Fibroblast of skin of left quadriceps (primary cell): ENCODE measurements at regions not wholly inside any gene's neighbourhood (a gene's known extent, or its start where the extent isn't known, plus 50 kb on each side); places are given as distances from the start of the nearest gene placed in this dataset.
"Not testable (repeated sequence)": the region's sequence is repeated elsewhere in the genome, so short reads cannot be mapped to it uniquely, and the experiment has no call there.

Experiments
- DNase-seq, 2 experiments: peaks; one replicate each; pipeline ENCODE4 v3.0.0-alpha.2; 2013; ENCODE audit warnings: low read depth in 2 of 2

DNA sequence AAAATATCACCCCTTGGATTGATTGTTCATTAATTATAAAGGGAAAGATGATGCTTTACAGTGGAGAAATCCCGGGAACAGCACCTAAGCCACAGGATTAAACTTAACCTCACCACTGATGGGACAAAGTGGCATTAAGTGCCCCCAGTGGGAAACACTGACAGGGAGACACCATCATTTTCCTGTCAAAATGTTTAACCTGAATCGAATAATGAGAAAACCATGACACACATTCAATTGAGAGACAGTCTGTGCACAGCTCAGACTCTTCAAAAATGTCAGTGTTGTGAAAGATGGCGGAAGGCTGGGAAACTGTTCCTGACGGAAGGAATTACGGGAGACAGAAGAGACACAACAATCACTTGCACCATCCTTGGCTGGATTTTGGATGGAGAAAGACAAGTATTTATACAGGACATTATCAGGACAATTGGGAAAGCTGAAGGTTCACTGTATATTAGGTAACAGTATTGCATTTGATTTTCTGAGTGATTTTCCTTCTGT lies 111.8 kb upstream of the ASB18 start:
- no peak for DNase-seq

DNA sequence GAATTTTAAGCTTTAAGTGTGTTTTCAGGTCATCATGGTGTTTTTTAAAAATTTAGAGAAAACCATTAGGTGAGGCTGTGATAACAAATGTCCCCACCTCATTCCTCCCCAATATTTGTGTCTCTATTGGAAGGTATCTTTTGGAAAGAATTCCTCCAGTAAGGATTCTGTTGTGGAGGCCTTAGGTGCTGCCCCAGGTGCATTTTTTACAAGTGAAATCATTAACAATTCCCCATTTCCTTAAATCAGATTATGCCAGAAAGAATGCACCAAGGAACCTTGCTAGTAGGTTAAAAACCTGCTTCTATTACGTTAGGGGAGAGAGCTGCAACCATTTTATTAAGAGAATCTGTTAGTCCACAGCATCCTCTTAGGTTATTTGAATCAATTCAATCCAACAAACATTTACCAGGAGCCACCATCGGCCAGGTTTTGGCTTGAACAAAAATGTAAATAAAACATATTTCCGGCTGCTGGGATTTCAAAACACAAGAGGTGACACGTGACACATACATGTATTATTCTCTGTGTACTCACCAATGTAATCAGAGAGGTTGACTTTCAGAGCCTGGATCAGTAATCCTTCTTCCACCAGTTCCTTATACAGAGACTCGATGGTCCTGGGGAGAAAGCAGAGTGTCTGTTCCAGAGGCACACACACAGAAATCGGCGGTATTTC lies 112.5 kb upstream of the ASB18 start:
- no peak for DNase-seq

DNA sequence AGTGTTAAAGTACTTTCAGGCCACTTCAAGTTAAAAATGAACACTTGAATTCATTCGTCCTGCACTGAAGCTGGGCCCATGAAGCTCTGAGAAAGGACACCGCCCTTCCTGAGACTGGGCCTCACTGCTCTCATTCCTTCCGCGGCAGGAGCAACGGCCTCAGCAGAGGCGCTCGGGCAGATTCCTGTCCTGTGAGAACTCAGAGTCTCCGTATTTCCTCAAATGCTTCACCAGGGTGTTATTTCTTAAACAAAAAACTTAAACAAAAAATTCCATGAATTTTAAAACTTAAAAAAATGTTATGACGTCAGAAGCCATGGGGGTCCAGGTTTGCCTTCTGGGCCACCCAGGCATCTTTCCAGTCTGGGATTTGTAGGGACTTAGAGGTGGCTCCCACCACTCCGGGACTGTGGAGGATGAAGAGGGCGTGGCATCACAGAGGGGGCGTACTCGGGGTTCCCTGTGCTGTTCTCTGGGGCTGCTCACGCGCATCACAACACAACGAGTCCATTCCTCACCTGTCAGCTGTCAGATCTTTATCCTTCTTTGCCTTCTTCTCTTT lies 115.9 kb upstream of the ASB18 start:
- DNase-seq, result no peak

DNA sequence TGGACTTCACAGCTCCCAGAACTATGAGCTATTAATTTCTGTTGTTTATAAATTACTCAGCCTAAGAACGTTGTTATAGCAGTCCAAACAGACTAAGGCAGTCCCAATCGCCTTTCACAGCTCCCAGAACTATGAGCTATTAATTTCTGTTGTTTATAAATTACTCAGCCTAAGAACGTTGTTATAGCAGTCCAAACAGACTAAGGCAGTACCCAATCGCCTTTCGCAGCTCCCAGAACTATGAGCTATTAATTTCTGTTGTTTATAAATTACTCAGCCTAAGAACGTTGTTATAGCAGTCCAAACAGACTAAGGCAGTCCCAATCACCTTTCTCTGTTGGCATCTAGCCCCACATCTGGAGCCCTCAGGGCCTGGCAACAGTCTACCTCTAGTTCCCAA lies 117.0 kb upstream of the ASB18 start:
- not testable (repeated sequence) for DNase-seq

DNA sequence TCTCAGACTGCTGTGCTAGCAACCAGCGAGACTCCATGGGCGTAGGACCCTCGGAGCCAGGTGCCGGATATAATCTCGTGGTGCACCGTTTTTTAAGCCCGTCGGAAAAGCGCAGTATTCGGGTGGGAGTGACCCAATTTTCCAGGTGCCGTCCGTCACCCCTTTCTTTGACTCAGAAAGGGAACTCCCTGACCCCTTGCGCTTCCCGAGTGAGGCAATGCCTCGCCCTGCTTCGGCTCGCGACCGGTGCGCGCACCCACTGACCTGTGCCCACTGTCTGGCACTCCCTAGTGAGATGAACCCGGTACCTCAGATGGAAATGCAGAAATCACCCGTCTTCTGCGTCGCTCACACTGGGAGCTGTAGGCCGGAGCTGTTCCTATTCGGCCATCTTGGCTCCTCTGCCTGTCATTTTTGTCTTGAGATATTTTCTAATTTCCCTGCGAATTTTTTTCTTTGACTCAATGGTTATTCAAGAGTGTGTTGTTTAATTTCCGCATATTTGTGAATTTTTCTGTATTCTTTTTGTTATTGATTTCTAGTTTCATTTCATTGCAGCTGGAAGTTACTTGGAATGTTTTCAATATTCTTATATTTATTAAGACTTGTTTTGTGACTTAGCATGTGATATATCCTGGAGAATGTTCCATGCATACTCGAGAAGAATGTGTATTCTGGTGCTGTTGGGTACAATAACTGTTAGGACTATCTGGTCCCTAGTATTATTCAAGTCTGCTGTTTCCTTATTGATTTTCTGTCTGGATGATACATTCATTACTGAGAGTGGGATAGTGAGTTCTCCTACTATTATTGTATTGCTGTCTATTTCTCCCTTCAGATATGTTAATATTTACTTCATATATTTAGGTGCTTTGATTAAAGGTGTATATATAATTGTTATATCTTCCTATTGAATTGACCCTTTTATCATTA lies 125.3 kb upstream of the ASB18 start:
- not testable (repeated sequence) for DNase-seq

DNA sequence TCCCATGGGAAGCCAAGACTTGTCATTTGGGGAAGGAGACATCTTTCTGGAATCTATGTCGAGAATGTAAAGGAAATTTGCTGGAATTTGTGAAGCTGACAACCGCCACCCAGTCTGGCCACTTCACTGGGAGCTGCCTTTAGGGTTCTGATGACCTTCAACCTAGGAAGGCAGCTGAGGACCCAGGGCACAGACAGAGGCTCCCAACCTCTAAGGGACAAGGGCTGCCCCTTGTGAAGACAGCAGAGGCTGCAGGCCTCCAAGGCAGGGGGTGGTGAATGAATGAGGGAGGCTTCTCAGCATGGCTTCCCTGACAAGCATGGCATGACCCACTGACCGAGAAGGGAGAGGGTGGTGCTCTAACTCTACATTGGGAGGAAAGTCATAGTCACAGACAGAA lies 128.9 kb upstream of the ASB18 start:
- DNase-seq, result no peak

DNA sequence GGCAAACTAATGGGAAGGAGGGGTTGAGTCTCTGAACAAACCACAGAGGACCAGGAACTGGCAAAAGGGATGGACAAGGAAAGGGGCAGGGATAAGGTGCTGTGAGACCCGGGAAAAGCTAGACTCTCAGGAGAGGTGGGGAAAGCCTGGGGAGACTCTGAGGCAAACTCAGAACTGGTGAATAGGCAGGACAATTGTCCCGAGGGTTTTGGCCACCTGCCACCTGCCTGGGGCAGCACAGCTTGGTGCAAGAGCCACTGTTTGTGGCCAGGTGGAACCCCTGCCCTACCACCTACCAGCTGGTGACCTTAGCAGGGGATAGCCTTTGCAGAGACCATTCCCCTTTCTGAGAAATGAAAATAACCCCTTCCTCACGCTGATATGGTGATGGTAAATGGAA lies 129.4 kb upstream of the ASB18 start:
- no peak for DNase-seq

DNA sequence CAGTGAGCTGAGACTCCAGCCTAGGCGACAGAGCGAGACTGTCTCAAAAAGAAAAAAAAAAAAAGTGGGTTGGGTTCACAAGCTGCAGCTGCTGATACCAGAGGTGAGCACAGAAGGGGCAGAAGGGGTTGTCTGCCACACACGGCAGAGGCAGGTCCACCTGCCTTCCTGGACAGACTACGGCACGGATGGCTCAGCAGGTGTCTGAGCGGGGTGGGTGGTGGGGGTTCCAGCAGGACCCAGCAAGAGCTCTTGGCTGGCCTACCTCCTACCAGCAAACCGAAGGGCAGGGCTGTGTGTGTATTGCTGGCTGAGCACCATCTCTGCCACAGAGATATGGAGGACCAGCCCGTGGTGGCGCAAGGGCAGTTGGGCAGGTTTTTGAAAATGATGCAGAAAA lies 130.4 kb upstream of the ASB18 start:
- DNase-seq, result no peak

DNA sequence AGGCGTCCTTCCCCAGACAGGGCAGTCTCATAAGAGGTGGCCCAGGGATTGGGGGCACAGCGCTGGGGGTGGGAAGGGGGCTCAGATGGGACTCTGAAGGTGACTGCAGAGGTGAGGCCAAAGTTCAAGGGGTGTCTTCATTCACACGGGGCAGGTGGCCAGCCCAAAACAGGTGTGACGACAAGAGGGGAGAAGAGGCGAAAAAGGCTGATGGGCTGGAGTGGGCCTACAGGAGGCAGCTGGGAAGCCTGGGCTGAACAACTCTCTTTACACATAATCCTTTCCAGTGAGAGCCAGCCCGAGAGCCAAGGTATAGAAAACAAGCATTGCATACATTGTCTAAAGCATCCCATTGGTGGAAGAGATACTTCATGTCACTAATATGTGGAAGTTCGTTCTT lies 130.9 kb upstream of the ASB18 start:
- no peak for DNase-seq

DNA sequence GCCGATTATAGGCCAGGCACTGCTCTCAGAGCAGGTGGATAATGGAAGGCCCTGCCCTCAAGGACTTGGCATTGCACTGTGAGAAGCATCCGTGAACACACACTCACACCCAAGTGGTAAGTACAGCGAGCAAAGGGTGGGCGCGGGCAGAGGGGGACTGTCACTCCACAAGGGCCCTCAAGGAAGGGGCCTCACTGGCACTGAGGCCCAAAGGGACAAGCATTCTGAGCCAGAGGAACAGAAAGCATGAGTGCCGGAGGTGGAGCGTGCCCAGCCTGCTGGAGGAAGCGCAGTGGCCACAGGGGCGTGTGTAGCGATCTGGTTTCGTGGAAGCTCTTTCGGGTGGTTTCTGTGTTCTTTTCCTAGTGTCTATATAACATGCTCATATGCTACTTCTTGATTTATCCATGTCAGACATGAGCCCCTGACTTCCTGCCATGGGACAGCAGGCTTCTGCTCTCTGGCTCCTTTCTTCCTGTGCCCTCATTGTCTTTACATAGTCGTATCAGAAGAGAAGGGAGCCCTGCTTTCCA lies 132.7 kb upstream of the ASB18 start:
- DNase-seq, result no peak

DNA sequence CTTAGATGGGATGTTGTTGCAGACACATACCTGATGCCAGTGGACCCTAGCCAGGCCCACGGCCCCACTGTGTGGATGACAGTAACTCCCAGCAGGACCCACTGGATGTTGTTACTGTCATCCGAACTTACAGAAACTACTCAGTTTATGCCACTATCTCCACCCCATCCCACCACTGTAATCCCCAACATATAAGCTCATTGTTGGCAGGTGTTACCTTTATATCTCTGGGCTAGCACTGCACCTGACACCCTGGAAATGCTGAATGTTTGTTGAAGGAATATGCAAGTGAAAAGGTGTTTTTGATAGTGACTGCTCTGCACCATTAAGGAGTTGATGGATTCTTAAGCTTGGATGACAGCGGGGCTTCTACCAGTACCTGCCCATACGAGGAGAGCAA lies 133.5 kb upstream of the ASB18 start:
- DNase-seq, result no peak

DNA sequence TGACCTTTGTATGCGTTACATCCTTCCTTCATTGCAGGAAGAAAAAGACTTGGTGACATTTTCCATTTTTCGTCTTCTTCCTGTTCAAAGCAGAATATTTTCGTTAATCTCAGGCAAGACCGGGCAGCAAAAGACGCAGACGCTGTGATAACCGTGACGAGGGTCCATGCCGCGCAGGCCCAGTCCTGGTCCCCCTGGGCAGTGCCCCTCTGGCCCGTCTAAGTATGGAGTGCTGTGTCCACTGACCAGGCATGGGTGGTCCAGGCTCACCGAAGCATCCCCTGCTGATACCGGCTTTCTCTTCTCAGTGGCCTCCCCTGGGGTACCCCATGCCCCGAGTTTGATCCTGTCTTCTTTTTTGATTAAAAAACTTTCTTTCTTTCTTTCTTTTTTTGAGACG lies 135.2 kb upstream of the ASB18 start:
- DNase-seq, result no peak

DNA sequence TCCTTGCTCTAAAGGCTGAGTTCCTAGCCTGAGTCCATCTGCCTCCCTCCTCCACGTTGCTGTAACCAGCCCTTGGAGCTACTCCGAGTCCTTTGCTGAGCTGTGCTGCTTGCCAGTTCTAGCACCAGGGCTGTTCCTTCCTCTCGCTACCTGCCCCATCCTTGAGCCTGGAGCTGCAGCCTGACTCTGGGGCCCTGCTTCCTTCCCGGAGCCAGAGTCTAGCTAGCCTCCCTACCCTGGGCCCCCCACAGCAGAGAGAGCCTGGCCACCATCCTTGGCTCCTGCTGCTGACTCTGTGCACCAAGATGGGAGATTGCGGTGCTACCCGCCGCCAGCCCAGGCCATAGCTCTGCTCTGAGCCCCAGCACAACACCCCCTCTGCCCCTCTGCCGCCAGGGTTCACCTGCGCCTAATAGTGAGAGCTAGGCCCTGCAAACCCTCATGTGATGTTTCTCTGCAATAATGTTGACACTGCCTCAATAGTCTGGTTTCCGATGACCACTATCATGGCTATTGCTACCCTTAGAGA lies 135.9 kb upstream of the ASB18 start:
- DNase-seq, result no peak

DNA sequence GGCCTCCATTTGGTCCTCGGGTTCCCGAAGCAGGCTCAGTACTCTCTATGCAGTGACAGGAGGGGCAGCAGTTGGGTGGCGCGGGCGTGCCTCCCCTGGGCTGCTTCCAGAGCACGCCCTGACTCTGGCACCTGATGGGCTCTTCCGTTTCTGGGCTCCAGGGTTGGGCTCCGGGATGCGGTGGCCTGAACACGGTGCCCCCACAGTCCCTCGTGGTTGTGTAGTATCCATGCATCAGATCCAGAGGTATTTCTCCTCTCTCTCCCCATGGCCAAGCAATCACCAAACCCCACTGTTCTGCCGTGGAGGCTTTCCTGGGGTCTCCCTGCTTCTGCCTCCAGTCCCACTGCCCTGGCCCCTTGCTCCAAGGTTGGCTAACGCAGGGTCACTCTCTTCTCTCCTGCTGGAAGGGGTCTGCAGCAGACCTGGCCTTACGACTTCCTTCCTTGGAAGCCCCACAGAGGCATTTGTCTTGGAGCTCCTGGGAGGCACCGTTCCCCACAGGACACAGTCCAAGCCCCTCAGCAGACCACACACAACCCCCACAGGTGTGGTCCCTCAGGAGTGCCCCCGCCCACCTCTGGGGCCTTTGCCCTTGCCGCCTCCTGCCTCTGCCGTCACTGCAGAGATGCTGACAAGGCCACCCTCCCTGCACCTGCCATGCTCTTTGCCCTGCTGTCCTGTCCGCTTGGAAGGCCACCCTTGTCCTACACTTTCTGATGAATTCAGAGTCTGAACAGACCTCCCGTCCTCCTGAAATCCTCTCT lies 136.6 kb upstream of the ASB18 start:
- DNase-seq, result no peak

DNA sequence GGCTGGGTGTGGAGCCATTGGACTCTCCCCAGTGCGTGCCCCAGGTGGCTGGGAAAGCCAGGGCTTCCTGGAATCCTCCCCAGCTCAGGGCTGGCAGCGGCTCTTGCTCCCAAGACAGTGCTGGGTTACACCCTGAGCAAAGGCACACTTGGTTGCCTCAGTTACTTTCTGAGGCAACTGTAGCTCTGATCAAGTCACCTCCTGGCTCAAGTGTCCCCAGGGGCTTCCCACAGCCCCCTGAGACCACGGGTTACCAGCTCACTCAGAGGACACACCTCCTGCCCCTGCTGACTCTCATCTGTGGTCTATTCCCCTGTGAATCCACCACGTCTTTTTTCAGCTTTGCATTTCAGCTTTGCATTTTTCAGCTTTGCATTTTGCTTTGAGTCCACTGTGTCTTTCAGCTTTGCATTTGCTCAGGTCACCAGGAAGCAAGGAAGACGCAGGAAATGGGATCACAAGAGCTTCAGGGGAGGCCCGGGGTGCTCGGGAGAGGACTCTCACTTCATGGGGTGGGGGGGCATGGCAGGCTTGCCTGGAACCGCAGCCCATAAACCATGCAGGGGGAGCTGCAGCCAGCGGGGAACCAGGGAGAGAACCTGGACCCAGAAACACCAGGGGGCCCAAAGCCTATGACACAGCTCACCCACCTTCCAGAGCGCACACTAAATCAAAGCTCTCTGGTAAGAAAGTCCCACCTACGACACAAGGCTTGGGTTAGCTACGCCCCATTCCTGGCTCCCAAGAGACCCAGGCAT lies 138.0 kb upstream of the ASB18 start:
- no peak for DNase-seq

DNA sequence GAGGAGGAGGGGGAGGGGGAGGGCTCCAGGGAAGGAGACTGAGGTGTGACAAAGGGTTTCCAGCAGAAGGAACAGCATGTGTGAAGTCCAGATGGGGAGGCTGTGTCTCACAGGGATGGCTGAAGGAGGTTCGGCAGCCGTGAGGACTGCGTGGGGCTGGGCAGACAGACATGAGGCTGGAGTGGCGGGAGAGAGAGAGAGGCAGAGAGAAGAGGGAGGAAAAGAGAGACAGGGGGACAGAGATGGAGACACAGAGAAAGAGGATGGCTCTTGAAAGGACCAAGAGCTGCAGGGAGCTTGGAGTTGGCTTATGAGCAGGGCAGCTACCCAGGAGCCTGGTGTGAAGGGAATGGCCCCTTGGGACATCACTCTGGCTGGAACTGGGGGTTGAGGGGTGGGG lies 138.9 kb upstream of the ASB18 start:
- DNase-seq, result no peak

DNA sequence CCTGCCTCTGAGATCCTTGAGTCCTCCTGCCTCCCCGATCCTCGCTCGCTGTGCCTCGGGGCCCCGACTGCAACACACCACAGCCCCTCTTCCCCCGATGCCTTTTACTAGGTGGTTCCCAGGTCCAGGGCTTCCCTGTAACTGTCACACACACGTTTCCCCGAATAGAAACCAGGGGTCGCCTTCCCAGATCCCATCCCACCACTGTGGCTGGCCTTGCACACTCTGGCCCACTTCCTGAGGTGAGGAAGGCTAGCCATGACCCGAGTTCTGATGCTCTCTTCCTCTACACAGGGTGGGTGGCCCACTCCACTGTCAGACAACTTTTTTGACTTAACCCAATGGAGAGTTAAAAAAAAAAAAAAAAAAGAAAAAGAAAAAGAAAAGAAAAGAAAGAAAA lies 139.6 kb upstream of the ASB18 start:
- no peak for DNase-seq

DNA sequence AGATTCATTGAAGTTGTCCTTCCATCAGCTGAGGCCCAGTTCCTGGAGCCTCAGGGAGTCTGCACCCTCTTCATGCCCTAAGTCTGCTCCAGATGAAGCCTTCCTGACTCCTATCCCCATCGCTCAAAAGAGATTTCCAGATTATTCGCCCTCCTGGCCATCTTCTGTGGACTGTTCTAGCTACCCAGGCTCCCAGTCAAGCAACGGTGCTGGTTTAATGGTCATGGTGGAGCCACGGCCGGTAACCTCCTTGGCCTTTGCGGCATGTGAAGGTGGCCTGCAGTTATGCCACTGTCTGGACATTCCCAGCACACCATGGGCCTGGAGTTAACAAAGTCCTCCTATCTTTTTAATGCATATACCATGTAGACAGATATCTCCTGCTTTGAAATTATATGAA lies 140.1 kb upstream of the ASB18 start:
- DNase-seq, result no peak

DNA sequence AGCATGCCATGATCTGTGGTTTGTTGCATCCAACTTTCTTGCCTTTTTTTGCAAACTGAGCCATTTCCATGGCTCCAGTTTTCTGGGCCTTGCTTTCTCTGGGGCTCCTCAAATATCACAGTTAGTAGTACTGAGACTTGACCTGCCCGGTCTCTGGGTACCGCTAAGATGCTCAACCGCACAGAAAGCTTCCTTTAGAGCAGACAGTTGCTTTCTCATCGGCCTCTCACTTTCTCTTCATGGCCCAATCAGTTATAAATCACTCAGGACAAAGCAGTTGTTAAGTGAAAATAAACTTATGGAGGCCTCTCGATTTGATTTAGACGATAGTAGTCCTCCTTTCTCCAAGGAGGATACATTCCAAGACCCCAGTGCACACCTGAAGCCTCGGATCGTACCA lies 141.2 kb upstream of the ASB18 start:
- DNase-seq, result no peak

DNA sequence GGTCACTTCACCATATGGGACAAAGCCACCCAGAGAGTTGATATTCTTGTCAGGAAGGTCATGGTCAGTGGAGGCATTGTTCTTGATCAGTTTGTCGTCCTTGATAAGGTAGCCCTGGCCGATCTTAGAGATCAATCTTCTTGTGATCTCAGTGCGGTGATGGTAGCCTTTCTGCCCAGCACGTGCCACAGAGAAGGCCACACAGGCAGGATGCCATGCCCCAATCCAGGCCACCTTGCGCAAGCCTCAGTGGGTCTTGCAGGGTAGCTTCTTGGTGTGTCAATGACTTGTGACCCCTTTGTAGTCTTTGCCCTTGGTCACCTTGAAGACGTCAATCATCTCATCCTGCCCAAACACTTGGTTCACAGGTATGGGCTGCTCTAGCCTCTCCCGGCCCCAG lies 143.9 kb upstream of the ASB18 start:
- no peak for DNase-seq

DNA sequence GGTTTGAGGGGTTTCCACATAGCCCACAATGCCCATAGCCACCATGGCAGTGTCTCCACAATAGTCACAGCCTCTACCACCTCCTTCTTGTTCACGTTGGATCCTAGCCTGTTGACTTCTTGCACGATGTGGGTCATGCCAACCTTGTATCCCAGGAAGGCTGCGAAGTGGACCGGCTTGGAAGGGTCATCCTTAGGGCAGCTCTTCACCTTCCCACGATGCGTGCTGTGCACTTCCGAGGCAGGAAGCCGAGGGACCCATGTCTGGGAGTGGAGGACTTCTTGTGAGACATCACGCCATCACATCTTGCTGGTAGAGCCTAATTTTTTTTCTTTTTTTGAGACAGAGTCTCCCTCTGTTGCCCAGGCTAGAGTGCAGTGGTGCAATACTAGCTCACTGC lies 144.6 kb upstream of the ASB18 start:
- no peak for DNase-seq
